ENCODE measurements at regions not wholly inside any gene's neighbourhood (a gene's known extent, or its start where the extent isn't known, plus 50 kb on each side); places are given as distances from the start of the nearest gene placed in this dataset.

DNA sequence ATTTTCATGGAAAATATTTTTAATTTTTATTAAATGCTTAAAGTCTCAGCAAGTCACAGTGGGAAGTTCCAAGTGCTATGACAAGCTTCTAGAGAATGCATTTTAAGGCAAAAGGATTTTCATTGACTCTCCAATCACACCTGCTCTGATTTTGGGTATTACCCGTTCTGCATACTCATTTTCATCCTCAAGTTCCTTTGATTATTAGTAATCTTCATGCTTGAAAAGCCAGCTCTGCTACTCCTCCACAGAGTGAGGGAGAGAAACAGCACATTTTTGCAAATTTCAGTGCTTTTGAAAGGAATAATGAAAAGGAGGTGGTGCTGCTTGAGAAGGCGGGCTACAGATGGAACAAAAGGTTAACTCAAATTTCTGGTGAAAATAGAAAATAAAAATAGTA lies 450.7 kb downstream of the NSUN3 start:
- Histone ChIP-seq H3K36me3 (ENCODE audit: control insufficient read depth in 2 of 2, insufficient read depth in 2 of 2, low read length in 2 of 2) (no peaks in the 10 kb centered on the region), H3K4me1 (ENCODE audit: control insufficient read depth in 2 of 2, insufficient read depth in 2 of 2, low read length in 2 of 2) (no peaks in the 10 kb centered on the region), H3K27me3 (ENCODE audit: control insufficient read depth in 2 of 2, insufficient read depth in 2 of 2, low read length in 2 of 2) (no peaks in the 10 kb centered on the region), H3K27ac (ENCODE audit: low read depth in 2 of 2, low read length in 2 of 2) (no peak overlapping the region), H3K4me3 (ENCODE audit: low read length in 2 of 2) (no peak overlapping the region), H3K9me3 (ENCODE audit: control insufficient read depth in 2 of 2, low read length in 2 of 2) (no peaks in the 10 kb centered on the region), H3K9ac (ENCODE audit: low read depth in 1 of 2, low read length in 2 of 2) (no peak overlapping the region)

DNA sequence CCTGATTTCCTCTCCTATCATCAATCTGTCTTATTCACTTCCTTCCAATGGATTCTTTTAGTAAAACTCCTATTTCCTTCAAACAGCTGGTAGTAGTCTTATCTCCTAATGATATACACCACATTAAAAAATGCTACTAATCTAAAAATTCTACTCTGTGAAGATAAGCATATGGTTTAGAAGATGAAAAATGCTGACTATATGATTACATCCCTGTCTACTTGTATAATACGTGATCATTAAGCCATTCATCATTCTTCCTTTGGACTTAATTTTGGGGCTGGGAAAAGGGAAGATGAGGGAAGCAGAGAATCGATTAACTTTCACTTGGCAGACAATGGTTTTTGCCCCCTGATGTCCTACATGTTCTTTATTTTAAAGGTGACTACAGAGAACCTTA lies 453.1 kb downstream of the NSUN3 start:
- Histone ChIP-seq H3K4me1 (ENCODE audit: control insufficient read depth in 2 of 2, insufficient read depth in 2 of 2, low read length in 2 of 2) (no peaks in the 10 kb centered on the region), H3K36me3 (ENCODE audit: control insufficient read depth in 2 of 2, insufficient read depth in 2 of 2, low read length in 2 of 2) (no peaks in the 10 kb centered on the region), H3K9ac (ENCODE audit: low read depth in 1 of 2, low read length in 2 of 2) (no peak overlapping the region), H3K9me3 (ENCODE audit: control insufficient read depth in 2 of 2, low read length in 2 of 2) (no peaks in the 10 kb centered on the region), H3K27ac (ENCODE audit: low read depth in 2 of 2, low read length in 2 of 2) (no peak overlapping the region), H3K4me3 (ENCODE audit: low read length in 2 of 2) (no peak overlapping the region), H3K27me3 (ENCODE audit: control insufficient read depth in 2 of 2, insufficient read depth in 2 of 2, low read length in 2 of 2) (no peaks in the 10 kb centered on the region)

DNA sequence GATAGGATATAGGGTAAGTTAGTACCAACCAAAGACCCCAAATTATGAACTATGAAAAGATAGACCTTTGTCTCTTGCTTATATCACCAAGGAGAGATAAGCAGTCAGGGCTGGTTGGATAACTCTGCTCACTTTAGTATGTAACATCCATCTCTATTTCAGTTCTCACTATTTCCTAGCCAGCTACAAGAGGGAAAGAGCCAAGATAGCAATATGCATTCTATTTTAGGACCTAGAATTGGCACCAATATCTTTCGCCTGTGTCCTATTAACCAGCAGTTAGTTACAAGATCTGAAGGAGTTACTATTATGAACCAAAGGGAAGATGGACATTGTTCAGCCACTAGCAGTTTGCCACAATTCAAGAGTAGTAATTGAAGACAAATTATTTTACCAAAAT lies 457.5 kb downstream of the NSUN3 start:
- Histone ChIP-seq H3K27ac (ENCODE audit: low read depth in 2 of 2, low read length in 2 of 2) (no peak overlapping the region), H3K9ac (ENCODE audit: low read depth in 1 of 2, low read length in 2 of 2) (no peak overlapping the region)

DNA sequence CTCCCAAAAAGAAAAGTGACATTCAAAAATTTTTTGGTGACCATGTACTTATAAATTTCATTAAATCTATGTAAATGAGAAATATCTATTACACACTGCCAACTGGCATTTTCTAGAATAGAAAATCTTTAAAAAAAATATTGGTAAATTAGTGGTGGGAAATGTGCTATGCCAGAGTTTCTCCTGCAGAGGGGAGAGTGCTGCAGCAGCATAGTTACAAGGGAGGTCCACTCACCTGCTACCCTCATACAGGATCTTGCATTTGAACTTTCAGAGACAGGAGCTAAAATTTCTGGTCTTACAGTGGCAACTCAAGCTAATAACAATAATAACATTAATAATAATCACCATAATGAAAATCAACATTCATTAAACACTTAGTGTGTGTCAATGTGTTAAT lies 459.6 kb downstream of the NSUN3 start:
- Histone ChIP-seq H3K9ac (ENCODE audit: low read depth in 1 of 2, low read length in 2 of 2) (no peak overlapping the region), H3K4me1 (ENCODE audit: control insufficient read depth in 2 of 2, insufficient read depth in 2 of 2, low read length in 2 of 2) (peaks cover 0 to 4% of the 10 kb centered on the region in 2 donors), H3K4me3 (ENCODE audit: low read length in 2 of 2) (no peak overlapping the region), H3K27me3 (ENCODE audit: control insufficient read depth in 2 of 2, insufficient read depth in 2 of 2, low read length in 2 of 2) (no peaks in the 10 kb centered on the region), H3K9me3 (ENCODE audit: control insufficient read depth in 2 of 2, low read length in 2 of 2) (no peaks in the 10 kb centered on the region), H3K36me3 (ENCODE audit: control insufficient read depth in 2 of 2, insufficient read depth in 2 of 2, low read length in 2 of 2) (no peaks in the 10 kb centered on the region), H3K27ac (ENCODE audit: low read depth in 2 of 2, low read length in 2 of 2) (no peak overlapping the region)

More for the DNA sequence above, 457.5 kb downstream of the NSUN3 start:
- Histone ChIP-seq H3K4me1 (ENCODE audit: control insufficient read depth in 2 of 2, insufficient read depth in 2 of 2, low read length in 2 of 2) (peaks cover 0 to 4% of the 10 kb centered on the region in 2 donors), H3K36me3 (ENCODE audit: control insufficient read depth in 2 of 2, insufficient read depth in 2 of 2, low read length in 2 of 2) (no peaks in the 10 kb centered on the region), H3K27me3 (ENCODE audit: control insufficient read depth in 2 of 2, insufficient read depth in 2 of 2, low read length in 2 of 2) (no peaks in the 10 kb centered on the region), H3K9me3 (ENCODE audit: control insufficient read depth in 2 of 2, low read length in 2 of 2) (no peaks in the 10 kb centered on the region), H3K4me3 (ENCODE audit: low read length in 2 of 2) (no peak overlapping the region)

GRCh38 chr3:94524102-94524919 lies 461.4 kb downstream of the NSUN3 start:
- no peaks in the 10 kb centered on the region for H3K27me3 ChIP-seq (ENCODE audit: control insufficient read depth in 2 of 2, insufficient read depth in 2 of 2, low read length in 2 of 2)
- H3K4me1 ChIP-seq (ENCODE audit: control insufficient read depth in 2 of 2, insufficient read depth in 2 of 2, low read length in 2 of 2): peaks cover 0 to 4% of the 10 kb centered on the region in 2 donors
- H3K27ac ChIP-seq (ENCODE audit: low read depth in 2 of 2, low read length in 2 of 2): no peak overlapping the region
- no peaks in the 10 kb centered on the region for H3K36me3 ChIP-seq (ENCODE audit: control insufficient read depth in 2 of 2, insufficient read depth in 2 of 2, low read length in 2 of 2)
- no peaks in the 10 kb centered on the region for H3K9me3 ChIP-seq (ENCODE audit: control insufficient read depth in 2 of 2, low read length in 2 of 2)
- no peak overlapping the region for H3K9ac ChIP-seq (ENCODE audit: low read depth in 1 of 2, low read length in 2 of 2)
- no peak overlapping the region for H3K4me3 ChIP-seq (ENCODE audit: low read length in 2 of 2)

DNA sequence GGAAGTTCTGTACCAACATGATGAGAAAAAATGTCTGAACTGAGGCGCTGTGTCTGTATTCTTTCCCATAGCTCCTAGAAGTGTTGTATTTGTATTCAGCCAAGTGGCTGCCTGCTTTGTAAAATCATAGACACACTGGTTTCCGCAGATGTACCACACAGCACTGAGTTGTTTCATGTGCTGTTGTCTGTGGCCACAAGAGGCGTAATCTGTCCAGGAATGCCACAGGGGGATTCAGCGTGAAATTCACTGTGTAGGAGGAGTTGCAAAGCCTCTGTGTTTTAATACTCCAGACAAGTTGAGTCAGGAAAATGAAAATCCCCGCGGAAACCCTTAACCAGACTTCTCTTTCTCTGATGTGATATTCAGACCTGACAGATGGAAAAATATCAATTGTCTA lies 462.2 kb downstream of the NSUN3 start:
- no peak overlapping the region for H3K27ac ChIP-seq (ENCODE audit: low read depth in 2 of 2, low read length in 2 of 2)
- H3K36me3 ChIP-seq (ENCODE audit: control insufficient read depth in 2 of 2, insufficient read depth in 2 of 2, low read length in 2 of 2): no peaks in the 10 kb centered on the region
- peaks cover 0 to 4% of the 10 kb centered on the region in 2 donors for H3K4me1 ChIP-seq (ENCODE audit: control insufficient read depth in 2 of 2, insufficient read depth in 2 of 2, low read length in 2 of 2)

GRCh38 chr3:94529816-94530215 lies 467.0 kb downstream of the NSUN3 start:
- no peak overlapping the region for H3K9ac ChIP-seq (ENCODE audit: low read depth in 1 of 2, low read length in 2 of 2)
- no peaks in the 10 kb centered on the region for H3K9me3 ChIP-seq (ENCODE audit: control insufficient read depth in 2 of 2, low read length in 2 of 2)
- H3K27me3 ChIP-seq (ENCODE audit: control insufficient read depth in 2 of 2, insufficient read depth in 2 of 2, low read length in 2 of 2): no peaks in the 10 kb centered on the region
- H3K4me3 ChIP-seq (ENCODE audit: low read length in 2 of 2): no peak overlapping the region
- no peaks in the 10 kb centered on the region for H3K4me1 ChIP-seq (ENCODE audit: control insufficient read depth in 2 of 2, insufficient read depth in 2 of 2, low read length in 2 of 2)
- no peak overlapping the region for H3K27ac ChIP-seq (ENCODE audit: low read depth in 2 of 2, low read length in 2 of 2)
- no peaks in the 10 kb centered on the region for H3K36me3 ChIP-seq (ENCODE audit: control insufficient read depth in 2 of 2, insufficient read depth in 2 of 2, low read length in 2 of 2)

More for the DNA sequence above, 462.2 kb downstream of the NSUN3 start:
- Histone ChIP-seq H3K9ac (ENCODE audit: low read depth in 1 of 2, low read length in 2 of 2) (no peak overlapping the region), H3K4me3 (ENCODE audit: low read length in 2 of 2) (no peak overlapping the region), H3K27me3 (ENCODE audit: control insufficient read depth in 2 of 2, insufficient read depth in 2 of 2, low read length in 2 of 2) (no peaks in the 10 kb centered on the region), H3K9me3 (ENCODE audit: control insufficient read depth in 2 of 2, low read length in 2 of 2) (no peaks in the 10 kb centered on the region)

GRCh38 chr3:94532951-94533350 lies 470.1 kb downstream of the NSUN3 start:
- Histone ChIP-seq H3K4me3 (ENCODE audit: low read length in 2 of 2) (no peak overlapping the region), H3K27ac (ENCODE audit: low read depth in 2 of 2, low read length in 2 of 2) (no peak overlapping the region), H3K9me3 (ENCODE audit: control insufficient read depth in 2 of 2, low read length in 2 of 2) (no peaks in the 10 kb centered on the region), H3K27me3 (ENCODE audit: control insufficient read depth in 2 of 2, insufficient read depth in 2 of 2, low read length in 2 of 2) (no peaks in the 10 kb centered on the region), H3K9ac (ENCODE audit: low read depth in 1 of 2, low read length in 2 of 2) (no peak overlapping the region), H3K4me1 (ENCODE audit: control insufficient read depth in 2 of 2, insufficient read depth in 2 of 2, low read length in 2 of 2) (no peaks in the 10 kb centered on the region), H3K36me3 (ENCODE audit: control insufficient read depth in 2 of 2, insufficient read depth in 2 of 2, low read length in 2 of 2) (no peaks in the 10 kb centered on the region)

- Histone ChIP-seq H3K4me1 (ENCODE audit: control insufficient read depth in 2 of 2, insufficient read depth in 2 of 2, low read length in 2 of 2) (no peaks in the 10 kb centered on the region), H3K9ac (ENCODE audit: low read depth in 1 of 2, low read length in 2 of 2) (no peak overlapping the region), H3K9me3 (ENCODE audit: control insufficient read depth in 2 of 2, low read length in 2 of 2) (no peaks in the 10 kb centered on the region), H3K36me3 (ENCODE audit: control insufficient read depth in 2 of 2, insufficient read depth in 2 of 2, low read length in 2 of 2) (no peaks in the 10 kb centered on the region), H3K4me3 (ENCODE audit: low read length in 2 of 2) (no peak overlapping the region), H3K27ac (ENCODE audit: low read depth in 2 of 2, low read length in 2 of 2) (no peak overlapping the region), H3K27me3 (ENCODE audit: control insufficient read depth in 2 of 2, insufficient read depth in 2 of 2, low read length in 2 of 2) (no peaks in the 10 kb centered on the region)
Observed at GRCh38 chr3:94539937-94540336, 477.1 kb downstream of the NSUN3 start.

GRCh38 chr3:94543161-94543560 lies 480.3 kb downstream of the NSUN3 start:
- H3K4me3 ChIP-seq (ENCODE audit: low read length in 2 of 2): no peak overlapping the region
- H3K27me3 ChIP-seq (ENCODE audit: control insufficient read depth in 2 of 2, insufficient read depth in 2 of 2, low read length in 2 of 2): no peaks in the 10 kb centered on the region
- H3K36me3 ChIP-seq (ENCODE audit: control insufficient read depth in 2 of 2, insufficient read depth in 2 of 2, low read length in 2 of 2): no peaks in the 10 kb centered on the region
- no peaks in the 10 kb centered on the region for H3K4me1 ChIP-seq (ENCODE audit: control insufficient read depth in 2 of 2, insufficient read depth in 2 of 2, low read length in 2 of 2)
- no peak overlapping the region for H3K9ac ChIP-seq (ENCODE audit: low read depth in 1 of 2, low read length in 2 of 2)
- H3K27ac ChIP-seq (ENCODE audit: low read depth in 2 of 2, low read length in 2 of 2): no peak overlapping the region
- H3K9me3 ChIP-seq (ENCODE audit: control insufficient read depth in 2 of 2, low read length in 2 of 2): no peaks in the 10 kb centered on the region
